ENCODE measurements at regions not wholly inside any gene's neighbourhood (a gene's known extent, or its start where the extent isn't known, plus 50 kb on each side); places are given as distances from the start of the nearest gene placed in this dataset.
"Not testable (repeated sequence)": the region's sequence is repeated elsewhere in the genome, so short reads cannot be mapped to it uniquely, and the experiment has no call there.

GRCh38 chr11:44361813-44362212, 51.9 kb upstream of the ALX4 start:
- DNase-seq, result no peak

- DNase-seq, result no peak
Observed at GRCh38 chr11:44363116-44363515, 53.2 kb upstream of the ALX4 start.

GRCh38 chr11:44364596-44364995, 54.7 kb upstream of the ALX4 start:
- DNase-seq, result no peak

- no peak for DNase-seq
Observed at GRCh38 chr11:44365616-44366015, 55.7 kb upstream of the ALX4 start.

- DNase-seq, result no peak
Observed at GRCh38 chr11:44366026-44366425, 56.1 kb upstream of the ALX4 start.

GRCh38 chr11:44366741-44367140, 56.8 kb upstream of the ALX4 start:
- DNase-seq, result no peak

- no peak for DNase-seq
Observed at GRCh38 chr11:44367452-44367851, 57.5 kb upstream of the ALX4 start.

- DNase-seq, result no peak
Observed at GRCh38 chr11:44368886-44369285, 58.9 kb upstream of the ALX4 start.

GRCh38 chr11:44371042-44371441, 61.1 kb upstream of the ALX4 start:
- DNase-seq, result not testable (repeated sequence)

GRCh38 chr11:44371706-44372105, 61.8 kb upstream of the ALX4 start:
- no peak for DNase-seq

GRCh38 chr11:44372989-44373388, 63.0 kb upstream of the ALX4 start:
- no peak for DNase-seq

- no peak for DNase-seq
Observed at GRCh38 chr11:44374001-44374400, 64.1 kb upstream of the ALX4 start.

- DNase-seq, result no peak
Observed at GRCh38 chr11:44376423-44376822, 66.5 kb upstream of the ALX4 start.

- DNase-seq, result no peak
Observed at GRCh38 chr11:44377121-44377520, 67.2 kb upstream of the ALX4 start.

- DNase-seq, result no peak
Observed at GRCh38 chr11:44377914-44378321, 68.0 kb upstream of the ALX4 start.

GRCh38 chr11:44379141-44380008, 69.4 kb upstream of the ALX4 start:
- DNase-seq, result no peak

- no peak for DNase-seq
Observed at GRCh38 chr11:44380009-44380313, 70.0 kb upstream of the ALX4 start.

- DNase-seq, result no peak
Observed at GRCh38 chr11:44380820-44381219, 70.9 kb upstream of the ALX4 start.

- no peak for DNase-seq
Observed at GRCh38 chr11:44381261-44381660, 71.3 kb upstream of the ALX4 start.

- DNase-seq, result no peak
Observed at GRCh38 chr11:44382118-44382517, 72.2 kb upstream of the ALX4 start.

GRCh38 chr11:44382656-44383240, 72.8 kb upstream of the ALX4 start:
- DNase-seq, result no peak

GRCh38 chr11:44383246-44383645, 73.3 kb upstream of the ALX4 start:
- no peak for DNase-seq

- DNase-seq, result no peak
Observed at GRCh38 chr11:44387415-44387814, 77.5 kb upstream of the ALX4 start.

- DNase-seq, result no peak
Observed at GRCh38 chr11:44387825-44388224, 77.9 kb upstream of the ALX4 start.
